ENCODE measurements at regions not wholly inside any gene's neighbourhood (a gene's known extent, or its start where the extent isn't known, plus 50 kb on each side); places are given as distances from the start of the nearest gene placed in this dataset.

- intact Hi-C loops (cut with DNase I) = no loop called here
Measured at GRCh38 chr17:12584727-12585126, 81.0 kb upstream of the MYOCD start.

GRCh38 chr17:12588531-12588930 is 77.2 kb upstream of the MYOCD start:
- intact Hi-C loops (cut with DNase I) = no loop called here
- Histone ChIP-seq H3K9me3 (no peaks in the 10 kb centered on the region), H3K36me3 (no peaks in the 10 kb centered on the region), H3K27me3 (no peaks in the 10 kb centered on the region), H3K27ac (no peak overlapping the region), H3K4me1 (no peaks in the 10 kb centered on the region), H3K4me3 (no peak overlapping the region)
- no peak for TF ChIP-seq POLR2AphosphoS5 (IDR thresholded peaks at IDR 0.05; ENCODE audit: insufficient read depth in 1 of 2, low read depth in 1 of 2)
- no peak for TF ChIP-seq CTCF (IDR thresholded peaks at IDR 0.05)
- no peak for TF ChIP-seq POLR2A (IDR thresholded peaks at IDR 0.05)
- no peak for DNase-seq (ENCODE audit: extremely low spot score in 2 of 2)

More at GRCh38 chr17:12584727-12585126, 81.0 kb upstream of the MYOCD start:
- H3K27ac ChIP-seq = no peak overlapping the region
- no peaks in the 10 kb centered on the region for H3K27me3 ChIP-seq
- H3K9me3 ChIP-seq = no peaks in the 10 kb centered on the region
- H3K4me1 ChIP-seq = no peaks in the 10 kb centered on the region
- no peak overlapping the region for H3K4me3 ChIP-seq
- no peak for DNase-seq (ENCODE audit: extremely low spot score in 2 of 2)
- no peaks in the 10 kb centered on the region for H3K36me3 ChIP-seq
- no peak for TF ChIP-seq POLR2AphosphoS5 (IDR thresholded peaks at IDR 0.05; ENCODE audit: insufficient read depth in 1 of 2, low read depth in 1 of 2)
- no peak for TF ChIP-seq CTCF (IDR thresholded peaks at IDR 0.05)
- TF ChIP-seq POLR2A (IDR thresholded peaks at IDR 0.05) = no peak

- Histone ChIP-seq H3K9me3 (no peaks in the 10 kb centered on the region), H3K36me3 (no peaks in the 10 kb centered on the region), H3K27ac (no peak overlapping the region), H3K4me1 (no peaks in the 10 kb centered on the region), H3K27me3 (no peaks in the 10 kb centered on the region), H3K4me3 (no peak overlapping the region)
- intact Hi-C loops (cut with DNase I) = no loop called here
- TF ChIP-seq POLR2A (IDR thresholded peaks at IDR 0.05) (no peak), POLR2AphosphoS5 (IDR thresholded peaks at IDR 0.05; ENCODE audit: insufficient read depth in 1 of 2, low read depth in 1 of 2) (no peak), CTCF (IDR thresholded peaks at IDR 0.05) (no peak)
- no peak for DNase-seq (ENCODE audit: extremely low spot score in 2 of 2)
Measured at GRCh38 chr17:12590417-12590816, 75.3 kb upstream of the MYOCD start.

GRCh38 chr17:12591021-12591735 is 74.5 kb upstream of the MYOCD start:
- H3K27ac ChIP-seq = no peak overlapping the region
- H3K4me1 ChIP-seq = no peaks in the 10 kb centered on the region
- no peak for DNase-seq (ENCODE audit: extremely low spot score in 2 of 2)
- no peak for TF ChIP-seq CTCF (IDR thresholded peaks at IDR 0.05)
- no peak for TF ChIP-seq POLR2A (IDR thresholded peaks at IDR 0.05)
- TF ChIP-seq POLR2AphosphoS5 (IDR thresholded peaks at IDR 0.05; ENCODE audit: insufficient read depth in 1 of 2, low read depth in 1 of 2) = no peak
- no peaks in the 10 kb centered on the region for H3K27me3 ChIP-seq
- no peaks in the 10 kb centered on the region for H3K36me3 ChIP-seq
- H3K9me3 ChIP-seq = no peaks in the 10 kb centered on the region
- H3K4me3 ChIP-seq = no peak overlapping the region
- intact Hi-C loops (cut with DNase I) = no loop called here

- intact Hi-C loops (cut with DNase I) = no loop called here
- no peak overlapping the region for H3K4me3 ChIP-seq
- no peak overlapping the region for H3K27ac ChIP-seq
- no peaks in the 10 kb centered on the region for H3K9me3 ChIP-seq
- no peak for DNase-seq (ENCODE audit: extremely low spot score in 2 of 2)
- no peaks in the 10 kb centered on the region for H3K36me3 ChIP-seq
- H3K27me3 ChIP-seq = no peaks in the 10 kb centered on the region
- H3K4me1 ChIP-seq = no peaks in the 10 kb centered on the region
- TF ChIP-seq POLR2AphosphoS5 (IDR thresholded peaks at IDR 0.05; ENCODE audit: insufficient read depth in 1 of 2, low read depth in 1 of 2) (no peak), POLR2A (IDR thresholded peaks at IDR 0.05) (no peak), CTCF (IDR thresholded peaks at IDR 0.05) (no peak)
Measured at GRCh38 chr17:12592941-12593340, 72.7 kb upstream of the MYOCD start.
